Fibroblast of the aortic adventitia (primary cell): ENCODE measurements at regions not wholly inside any gene's neighbourhood (a gene's known extent, or its start where the extent isn't known, plus 50 kb on each side); places are given as distances from the start of the nearest gene placed in this dataset.

Source experiments
- DNase-seq: peaks from one replicate; pipeline ENCODE4 v3.0.0-alpha.2; 2010; ENCODE audit warnings: low read depth
- H3K4me3 ChIP-seq: 2 replicates; pipeline ENCODE4 v1.5.1; 2011; ENCODE audit warnings: low read depth, mild to moderate bottlenecking, control low read depth, low read length, moderate library complexity
- TF ChIP-seq, protein P1 (sequence below): IDR thresholded peaks from 2 replicates; pipeline ENCODE4 v1.5.1; 2011; ENCODE audit warnings: mild to moderate bottlenecking, low read length, control low read depth, inconsistent platforms; ENCODE audit not compliant: insufficient read depth

DNA sequence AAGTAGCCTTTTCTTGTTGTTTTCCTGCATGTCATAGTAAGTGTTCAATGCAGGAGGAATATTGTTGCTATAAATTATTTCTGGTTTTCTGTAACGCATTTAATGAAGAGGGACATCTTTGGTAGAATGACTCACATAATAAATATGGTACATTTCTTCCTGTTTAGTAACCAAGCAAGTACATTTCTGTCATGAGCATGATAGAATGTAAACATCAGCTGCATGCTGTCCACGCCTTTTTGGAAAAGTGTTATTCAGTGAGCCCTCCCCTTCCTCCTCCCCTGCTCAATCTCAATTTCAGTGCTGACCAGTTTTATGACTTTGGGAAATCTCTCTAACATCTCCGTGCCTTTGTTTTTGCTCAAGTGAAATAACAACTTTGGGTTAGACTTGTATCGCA, 664.0 kb downstream of the XPNPEP1 start:
- DNase-seq: no peak
- H3K4me3 ChIP-seq: no peak overlapping the region
- TF ChIP-seq, protein P1, sequence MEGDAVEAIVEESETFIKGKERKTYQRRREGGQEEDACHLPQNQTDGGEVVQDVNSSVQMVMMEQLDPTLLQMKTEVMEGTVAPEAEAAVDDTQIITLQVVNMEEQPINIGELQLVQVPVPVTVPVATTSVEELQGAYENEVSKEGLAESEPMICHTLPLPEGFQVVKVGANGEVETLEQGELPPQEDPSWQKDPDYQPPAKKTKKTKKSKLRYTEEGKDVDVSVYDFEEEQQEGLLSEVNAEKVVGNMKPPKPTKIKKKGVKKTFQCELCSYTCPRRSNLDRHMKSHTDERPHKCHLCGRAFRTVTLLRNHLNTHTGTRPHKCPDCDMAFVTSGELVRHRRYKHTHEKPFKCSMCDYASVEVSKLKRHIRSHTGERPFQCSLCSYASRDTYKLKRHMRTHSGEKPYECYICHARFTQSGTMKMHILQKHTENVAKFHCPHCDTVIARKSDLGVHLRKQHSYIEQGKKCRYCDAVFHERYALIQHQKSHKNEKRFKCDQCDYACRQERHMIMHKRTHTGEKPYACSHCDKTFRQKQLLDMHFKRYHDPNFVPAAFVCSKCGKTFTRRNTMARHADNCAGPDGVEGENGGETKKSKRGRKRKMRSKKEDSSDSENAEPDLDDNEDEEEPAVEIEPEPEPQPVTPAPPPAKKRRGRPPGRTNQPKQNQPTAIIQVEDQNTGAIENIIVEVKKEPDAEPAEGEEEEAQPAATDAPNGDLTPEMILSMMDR: no peak

DNA sequence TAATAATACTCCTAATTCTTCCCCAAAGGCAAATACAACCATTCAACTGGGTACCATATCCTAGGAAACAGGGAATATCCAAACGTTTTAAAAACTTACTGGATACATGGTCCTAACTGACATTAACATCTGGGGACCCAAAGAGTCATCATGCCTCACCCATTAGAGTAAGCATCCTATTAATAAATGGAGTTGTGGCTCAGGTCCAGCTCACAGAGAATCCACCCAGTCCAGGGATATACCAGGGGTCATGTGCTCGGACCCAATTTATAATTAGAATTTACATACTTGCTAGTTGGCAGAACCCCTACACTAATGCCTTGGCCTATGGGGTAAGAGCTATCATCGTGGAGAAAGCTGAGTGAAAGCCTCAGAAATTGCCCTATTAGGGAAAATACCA, 670.0 kb downstream of the XPNPEP1 start:
- TF ChIP-seq, protein P1: no peak
- H3K4me3 ChIP-seq: no peak overlapping the region
- no peak for DNase-seq

DNA sequence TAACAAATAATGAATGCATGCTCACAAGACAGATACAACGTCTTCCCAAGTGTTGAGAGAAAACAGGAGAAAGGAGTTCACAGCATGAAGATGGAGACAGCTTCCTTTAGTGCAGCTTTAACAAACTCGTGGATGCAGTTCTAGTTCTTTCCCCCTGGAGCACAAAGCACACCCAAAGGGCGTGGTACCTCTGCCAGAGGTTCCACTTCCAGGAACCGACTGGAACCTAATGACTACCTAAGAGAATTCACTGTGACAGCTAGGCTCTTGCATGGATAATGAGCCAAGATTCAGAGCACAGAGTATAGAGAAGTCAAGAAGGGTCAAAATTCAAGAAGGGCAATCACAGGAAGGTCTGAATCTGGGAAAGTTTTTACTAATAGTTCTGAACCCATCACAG, 673.2 kb downstream of the XPNPEP1 start:
- H3K4me3 ChIP-seq: no peak overlapping the region
- TF ChIP-seq, protein P1: no peak
- no peak for DNase-seq

DNA sequence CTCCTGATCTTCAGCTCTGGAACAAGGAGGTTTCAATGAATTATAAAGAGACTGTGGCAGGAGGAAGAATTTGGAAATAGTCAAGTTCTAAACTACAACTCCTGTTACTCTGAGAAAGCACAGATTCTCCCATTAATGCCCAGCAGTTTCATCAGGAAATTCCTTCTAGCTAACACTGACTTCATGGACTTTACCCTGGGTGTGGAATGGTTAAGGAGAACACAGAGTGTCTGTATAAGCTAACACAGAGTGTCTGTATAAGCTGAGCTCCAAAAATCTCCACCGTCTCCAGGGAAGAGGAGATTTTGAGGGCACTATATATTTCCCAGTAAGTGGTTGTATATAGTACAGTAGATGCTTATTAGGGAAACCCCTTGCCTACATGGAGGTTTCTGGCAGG, 675.5 kb downstream of the XPNPEP1 start:
- no peak overlapping the region for H3K4me3 ChIP-seq
- no peak for DNase-seq
- TF ChIP-seq, protein P1: no peak

DNA sequence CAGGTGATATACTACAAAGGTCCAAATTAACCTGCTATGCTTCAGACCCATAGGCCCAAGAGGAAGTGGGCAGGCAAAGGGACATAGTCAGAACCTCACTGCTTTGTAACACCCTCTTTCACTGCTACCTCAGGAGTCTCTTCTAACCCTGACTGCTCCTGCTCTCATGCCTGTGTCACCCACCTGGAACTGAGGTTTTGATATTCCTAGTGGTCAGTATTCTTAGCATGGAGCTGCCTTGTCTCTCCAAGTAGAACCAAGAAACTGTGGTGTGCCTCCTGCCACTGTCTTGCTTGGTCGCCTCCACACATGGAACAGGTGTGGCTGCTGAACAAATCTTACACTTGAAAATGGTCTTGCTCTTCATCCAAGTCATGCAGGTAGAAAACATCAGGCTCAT, 677.5 kb downstream of the XPNPEP1 start:
- H3K4me3 ChIP-seq: no peak overlapping the region
- TF ChIP-seq, protein P1: no peak
- no peak for DNase-seq

DNA sequence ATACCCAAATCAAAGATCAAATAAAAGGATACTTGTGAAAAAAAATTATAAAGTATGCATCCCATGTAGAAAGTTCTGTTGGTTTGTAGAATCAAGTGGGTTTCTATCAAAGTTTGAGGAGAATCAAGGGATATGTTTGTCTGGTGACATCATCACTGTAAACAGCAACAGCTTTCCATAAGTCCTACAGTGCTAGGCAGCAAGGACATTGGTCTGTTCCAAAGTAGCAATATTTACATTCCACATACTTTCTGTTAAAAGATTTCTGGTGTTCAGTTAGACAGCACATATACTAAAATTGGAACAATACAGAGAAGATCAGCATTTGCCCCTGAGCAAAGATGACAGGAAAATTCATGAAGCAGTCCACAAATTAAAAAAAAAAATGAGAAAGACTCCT, 683.9 kb downstream of the XPNPEP1 start:
- DNase-seq: no peak
- H3K4me3 ChIP-seq: no peak overlapping the region
- TF ChIP-seq, protein P1: no peak

DNA sequence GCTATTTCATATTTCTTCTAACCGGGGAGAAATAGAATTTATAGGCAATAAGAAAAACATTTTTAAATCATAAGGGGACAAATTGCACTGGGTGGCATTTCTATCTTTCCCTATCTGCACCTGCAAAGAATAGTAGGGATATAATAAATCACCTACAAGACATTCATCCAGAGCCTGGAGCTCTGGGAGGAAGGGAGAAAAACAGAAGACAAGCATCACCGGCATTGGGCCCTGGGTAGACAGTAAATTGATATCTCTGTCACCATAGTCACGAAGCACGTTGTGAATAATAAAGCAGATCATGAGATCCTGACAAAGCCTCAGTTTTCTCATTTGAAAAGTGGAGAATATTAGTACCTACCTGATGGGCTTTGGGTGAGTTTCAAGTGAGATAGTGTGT, 685.6 kb downstream of the XPNPEP1 start:
- TF ChIP-seq, protein P1: no peak
- DNase-seq: no peak
- no peak overlapping the region for H3K4me3 ChIP-seq
